ENCODE measurements at regions not wholly inside any gene's neighbourhood (a gene's known extent, or its start where the extent isn't known, plus 50 kb on each side); places are given as distances from the start of the nearest gene placed in this dataset.

DNA sequence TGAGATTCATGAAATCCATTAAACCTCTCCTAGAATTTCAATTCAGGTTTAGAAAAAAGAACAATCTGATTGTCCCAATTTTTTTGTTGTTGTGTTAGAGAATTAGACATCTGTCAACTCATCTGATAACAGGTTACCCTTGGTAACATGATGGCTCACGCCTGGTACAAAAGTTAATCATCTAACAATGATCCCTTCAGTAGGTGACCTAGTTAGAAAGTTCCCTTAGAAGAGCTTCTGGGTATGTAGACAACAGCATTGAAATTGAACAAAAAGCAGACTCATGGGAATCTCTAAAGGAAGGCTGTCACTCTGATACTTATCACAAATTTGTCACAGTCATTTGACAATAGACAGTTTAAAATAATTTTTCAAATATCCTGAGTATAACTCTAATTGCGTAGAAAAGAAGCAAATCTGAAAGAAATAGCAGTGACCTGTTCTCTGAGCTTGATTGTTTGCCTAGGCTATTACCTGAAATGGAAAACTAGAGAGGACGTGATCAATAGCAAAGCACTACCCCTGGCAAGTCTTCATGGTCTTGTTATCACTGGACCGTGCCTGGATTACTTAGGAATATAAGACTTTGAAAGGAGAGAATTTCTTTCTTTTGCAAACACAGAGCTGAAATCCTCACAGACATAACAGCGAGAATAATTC, 880.4 kb upstream of the AGA start:
- no peak for TF ChIP-seq POLR2A (IDR thresholded peaks at IDR 0.05; ENCODE audit: low read length)
- TF ChIP-seq GATA1 (IDR thresholded peaks at IDR 0.05; ENCODE audit: low read depth, low read length) = no peak

Measured in erythroblast (primary cell).